ENCODE measurements at regions not wholly inside any gene's neighbourhood (a gene's known extent, or its start where the extent isn't known, plus 50 kb on each side); places are given as distances from the start of the nearest gene placed in this dataset.
"Not testable (repeated sequence)": the region's sequence is repeated elsewhere in the genome, so short reads cannot be mapped to it uniquely, and the experiment has no call there.

DNA sequence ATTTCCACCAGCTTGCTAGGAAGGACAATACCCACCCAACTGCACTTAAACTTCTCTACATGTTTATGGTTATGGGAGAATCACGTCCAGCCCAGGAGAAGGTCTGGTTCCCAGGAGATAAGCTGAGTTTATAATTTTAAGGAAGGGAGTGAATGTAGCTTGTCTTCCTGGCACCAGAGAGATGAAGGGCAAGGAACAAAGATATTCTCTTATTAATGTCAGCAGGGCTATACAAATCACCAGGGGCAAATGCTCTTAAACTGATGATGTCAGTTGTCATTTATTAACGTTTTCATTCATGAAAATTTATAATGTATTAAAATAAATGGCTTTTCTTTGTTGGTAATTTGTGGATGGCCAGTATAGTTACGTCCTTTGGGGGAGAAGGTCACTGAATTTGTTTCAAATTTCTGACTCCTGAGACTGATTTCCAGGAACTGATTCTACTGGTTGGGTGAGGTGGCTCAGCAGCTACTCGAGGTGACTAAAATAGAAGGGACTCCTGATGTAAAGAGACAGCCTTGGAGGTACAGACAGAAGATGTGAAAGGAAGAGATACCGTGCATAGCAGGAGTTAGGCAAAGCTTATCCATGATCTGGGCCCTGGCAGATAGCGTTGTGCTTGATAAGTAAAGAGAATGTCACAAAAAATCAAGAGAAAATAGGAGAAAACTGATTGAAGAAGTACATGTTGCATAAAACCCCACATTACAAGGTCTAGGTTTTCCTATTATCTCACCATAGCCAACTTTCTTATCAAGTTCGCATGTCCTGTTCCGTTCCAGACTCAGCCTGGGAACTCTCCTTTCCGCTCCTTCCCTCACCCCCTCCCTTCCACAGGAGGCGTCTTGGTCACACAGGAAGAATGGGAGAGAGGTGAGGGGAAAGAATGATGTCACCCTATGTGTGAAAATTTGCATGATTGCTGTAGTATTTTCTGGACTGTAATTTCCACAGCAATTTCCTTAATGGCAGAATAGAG lies 367.1 kb upstream of the FAR2 start:
- no peak overlapping the region for H3K9ac ChIP-seq (ENCODE audit: low read depth, low read length)
- no peaks in the 10 kb centered on the region for H3K79me2 ChIP-seq (ENCODE audit: insufficient read depth, low read length)
- H3K36me3 ChIP-seq (ENCODE audit: insufficient read depth, low read length), result no peaks in the 10 kb centered on the region
- DNase-seq (no peak), ATAC-seq (ENCODE audit: insufficient read depth, low read depth) (no peak)
- no peaks in the 10 kb centered on the region for H4K20me1 ChIP-seq (ENCODE audit: insufficient read depth, low read length)
- no peaks in the 10 kb centered on the region for H3K9me3 ChIP-seq (ENCODE audit: insufficient read depth, low read length, severe bottlenecking)
- no peak overlapping the region for H2AFZ ChIP-seq (ENCODE audit: low read depth, low read length)
- H3K27me3 ChIP-seq (ENCODE audit: insufficient read depth, low read length, poor library complexity), result no peaks in the 10 kb centered on the region
- H3K4me1 ChIP-seq (ENCODE audit: insufficient read depth, low read length), result no peaks in the 10 kb centered on the region
- H3K4me2 ChIP-seq (ENCODE audit: insufficient read depth, low read length), result no peak overlapping the region
- no peak overlapping the region for H3K4me3 ChIP-seq (ENCODE audit: low read depth in 1 of 2, low read length in 2 of 2)
- no peak overlapping the region for H3K27ac ChIP-seq (ENCODE audit: low read length)
- no peak for TF ChIP-seq EZH2 (IDR thresholded peaks at IDR 0.05; ENCODE audit: borderline replicate concordance, low read depth, low read length, severe bottlenecking)
- TF ChIP-seq, protein P1, sequence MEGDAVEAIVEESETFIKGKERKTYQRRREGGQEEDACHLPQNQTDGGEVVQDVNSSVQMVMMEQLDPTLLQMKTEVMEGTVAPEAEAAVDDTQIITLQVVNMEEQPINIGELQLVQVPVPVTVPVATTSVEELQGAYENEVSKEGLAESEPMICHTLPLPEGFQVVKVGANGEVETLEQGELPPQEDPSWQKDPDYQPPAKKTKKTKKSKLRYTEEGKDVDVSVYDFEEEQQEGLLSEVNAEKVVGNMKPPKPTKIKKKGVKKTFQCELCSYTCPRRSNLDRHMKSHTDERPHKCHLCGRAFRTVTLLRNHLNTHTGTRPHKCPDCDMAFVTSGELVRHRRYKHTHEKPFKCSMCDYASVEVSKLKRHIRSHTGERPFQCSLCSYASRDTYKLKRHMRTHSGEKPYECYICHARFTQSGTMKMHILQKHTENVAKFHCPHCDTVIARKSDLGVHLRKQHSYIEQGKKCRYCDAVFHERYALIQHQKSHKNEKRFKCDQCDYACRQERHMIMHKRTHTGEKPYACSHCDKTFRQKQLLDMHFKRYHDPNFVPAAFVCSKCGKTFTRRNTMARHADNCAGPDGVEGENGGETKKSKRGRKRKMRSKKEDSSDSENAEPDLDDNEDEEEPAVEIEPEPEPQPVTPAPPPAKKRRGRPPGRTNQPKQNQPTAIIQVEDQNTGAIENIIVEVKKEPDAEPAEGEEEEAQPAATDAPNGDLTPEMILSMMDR (IDR thresholded peaks at IDR 0.05; ENCODE audit: borderline replicate concordance, extremely low read depth, low read length, poor library complexity, severe bottlenecking), result no peak

DNA sequence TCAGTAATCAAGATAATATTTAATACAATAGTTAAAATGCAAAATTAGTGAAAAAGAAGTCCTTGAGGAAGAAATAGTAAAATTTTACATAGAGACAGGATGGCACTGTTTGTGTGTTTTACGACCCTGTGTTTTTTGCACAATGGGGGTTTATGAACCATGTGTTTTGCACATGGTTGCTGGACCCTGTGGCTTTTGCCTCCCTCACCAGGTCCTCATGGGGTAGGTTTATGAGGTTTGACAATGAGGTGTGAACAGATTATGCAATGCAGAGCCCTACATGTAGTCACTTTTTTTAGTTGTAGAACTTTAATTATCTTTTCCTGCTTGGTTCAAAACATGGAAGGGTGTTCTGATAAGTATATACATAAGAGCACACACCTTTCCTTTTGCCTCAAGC lies 366.3 kb upstream of the FAR2 start:
- ATAC-seq (ENCODE audit: insufficient read depth, low read depth), result no peak

DNA sequence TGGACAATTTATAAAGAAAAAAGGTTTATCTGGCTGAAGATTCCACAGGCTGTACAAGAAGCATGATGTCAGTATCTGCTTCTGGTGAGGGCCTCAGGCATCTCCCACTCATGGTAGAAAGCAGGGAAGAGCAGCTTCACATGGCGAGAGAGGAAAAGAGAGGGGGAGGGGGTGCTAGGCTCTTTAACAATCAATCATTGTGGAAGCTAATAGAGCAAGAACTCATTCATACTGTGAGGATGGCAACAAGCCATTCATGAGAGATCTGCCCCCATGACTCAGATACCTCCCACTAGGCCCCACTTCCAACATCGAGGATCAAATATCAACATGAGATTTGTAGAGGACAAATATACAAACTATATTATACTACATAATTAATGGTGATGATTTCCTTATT lies 361.9 kb upstream of the FAR2 start:
- H3K9ac ChIP-seq (ENCODE audit: low read depth, low read length), result no peak overlapping the region
- ATAC-seq (ENCODE audit: insufficient read depth, low read depth) (no peak), DNase-seq (no peak)
- H3K9me3 ChIP-seq (ENCODE audit: insufficient read depth, low read length, severe bottlenecking), result no peaks in the 10 kb centered on the region
- H3K27ac ChIP-seq (ENCODE audit: low read length), result no peak overlapping the region
- TF ChIP-seq, protein P1 (IDR thresholded peaks at IDR 0.05; ENCODE audit: borderline replicate concordance, extremely low read depth, low read length, poor library complexity, severe bottlenecking), result no peak
- no peaks in the 10 kb centered on the region for H3K36me3 ChIP-seq (ENCODE audit: insufficient read depth, low read length)
- no peak overlapping the region for H3K4me2 ChIP-seq (ENCODE audit: insufficient read depth, low read length)
- no peaks in the 10 kb centered on the region for H3K4me1 ChIP-seq (ENCODE audit: insufficient read depth, low read length)
- H2AFZ ChIP-seq (ENCODE audit: low read depth, low read length), result no peak overlapping the region
- H3K4me3 ChIP-seq (ENCODE audit: low read depth in 1 of 2, low read length in 2 of 2), result no peak overlapping the region
- no peaks in the 10 kb centered on the region for H4K20me1 ChIP-seq (ENCODE audit: insufficient read depth, low read length)
- H3K79me2 ChIP-seq (ENCODE audit: insufficient read depth, low read length), result no peaks in the 10 kb centered on the region
- no peaks in the 10 kb centered on the region for H3K27me3 ChIP-seq (ENCODE audit: insufficient read depth, low read length, poor library complexity)

More for the DNA sequence above, 366.3 kb upstream of the FAR2 start:
- Histone ChIP-seq H3K4me2 (ENCODE audit: insufficient read depth, low read length) (no peak overlapping the region), H3K4me1 (ENCODE audit: insufficient read depth, low read length) (no peaks in the 10 kb centered on the region), H3K9me3 (ENCODE audit: insufficient read depth, low read length, severe bottlenecking) (no peaks in the 10 kb centered on the region), H3K27me3 (ENCODE audit: insufficient read depth, low read length, poor library complexity) (no peaks in the 10 kb centered on the region), H2AFZ (ENCODE audit: low read depth, low read length) (no peak overlapping the region), H3K79me2 (ENCODE audit: insufficient read depth, low read length) (no peaks in the 10 kb centered on the region), H4K20me1 (ENCODE audit: insufficient read depth, low read length) (no peaks in the 10 kb centered on the region), H3K9ac (ENCODE audit: low read depth, low read length) (no peak overlapping the region), H3K4me3 (ENCODE audit: low read depth in 1 of 2, low read length in 2 of 2) (no peak overlapping the region), H3K36me3 (ENCODE audit: insufficient read depth, low read length) (no peaks in the 10 kb centered on the region), H3K27ac (ENCODE audit: low read length) (no peak overlapping the region)
- DNase-seq, result no peak
- no peak for TF ChIP-seq EZH2 (IDR thresholded peaks at IDR 0.05; ENCODE audit: borderline replicate concordance, low read depth, low read length, severe bottlenecking)
- TF ChIP-seq, protein P1 (IDR thresholded peaks at IDR 0.05; ENCODE audit: borderline replicate concordance, extremely low read depth, low read length, poor library complexity, severe bottlenecking), result no peak

DNA sequence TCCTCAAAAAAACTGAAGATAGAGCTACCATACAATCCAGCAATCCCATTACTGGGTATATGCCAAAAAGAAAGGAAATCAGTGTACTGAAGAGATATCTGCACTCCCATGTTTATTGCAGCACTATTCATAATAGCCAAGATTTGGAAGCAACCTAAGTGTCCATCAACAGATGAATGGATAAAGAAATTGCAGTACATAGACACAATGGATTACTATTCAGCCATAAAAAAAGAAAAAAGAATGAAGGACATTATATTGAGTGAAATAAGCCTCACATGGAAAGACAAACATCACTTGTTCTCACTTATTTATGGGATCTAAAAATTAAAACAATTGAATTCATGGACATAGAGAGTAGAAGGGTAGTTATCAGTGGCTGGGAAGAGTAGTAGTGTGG lies 360.8 kb upstream of the FAR2 start:
- not testable (repeated sequence) for H3K9me3 ChIP-seq (ENCODE audit: insufficient read depth, low read length, severe bottlenecking); H4K20me1 ChIP-seq (ENCODE audit: insufficient read depth, low read length); H3K4me3 ChIP-seq (ENCODE audit: low read depth in 1 of 2, low read length in 2 of 2); ATAC-seq (ENCODE audit: insufficient read depth, low read depth); H3K4me1 ChIP-seq (ENCODE audit: insufficient read depth, low read length); H3K79me2 ChIP-seq (ENCODE audit: insufficient read depth, low read length); H3K4me2 ChIP-seq (ENCODE audit: insufficient read depth, low read length); H3K27me3 ChIP-seq (ENCODE audit: insufficient read depth, low read length, poor library complexity); H2AFZ ChIP-seq (ENCODE audit: low read depth, low read length); H3K27ac ChIP-seq (ENCODE audit: low read length); DNase-seq; H3K9ac ChIP-seq (ENCODE audit: low read depth, low read length); H3K36me3 ChIP-seq (ENCODE audit: insufficient read depth, low read length)
